ENCODE measurements at regions not wholly inside any gene's neighbourhood (a gene's known extent, or its start where the extent isn't known, plus 50 kb on each side); places are given as distances from the start of the nearest gene placed in this dataset.

DNA sequence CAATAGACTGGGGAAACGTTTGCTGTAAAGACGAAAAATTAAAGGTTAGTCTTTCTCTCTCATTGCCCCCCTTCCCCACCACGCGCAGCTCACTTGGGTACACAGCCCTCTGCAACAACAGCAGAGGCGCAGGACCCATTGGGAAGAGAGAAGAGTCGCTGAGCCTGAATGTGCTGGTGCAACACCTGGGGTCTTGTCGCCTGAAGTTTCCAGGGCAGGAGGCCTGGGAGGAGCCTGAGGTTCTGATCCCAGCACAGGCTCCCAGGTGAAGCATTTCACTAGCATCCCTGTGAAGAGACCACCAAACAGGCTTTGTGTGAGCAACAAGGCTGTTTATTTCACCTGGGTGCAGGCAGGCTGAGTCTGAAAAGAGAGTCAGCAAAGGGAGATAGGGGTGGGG lies 116.2 kb upstream of the NTM start:
- TF ChIP-seq EZH2phosphoT487 (conservative IDR thresholded peaks at IDR 0.05; ENCODE audit: low read length), result no peak
- TF ChIP-seq, protein P1, sequence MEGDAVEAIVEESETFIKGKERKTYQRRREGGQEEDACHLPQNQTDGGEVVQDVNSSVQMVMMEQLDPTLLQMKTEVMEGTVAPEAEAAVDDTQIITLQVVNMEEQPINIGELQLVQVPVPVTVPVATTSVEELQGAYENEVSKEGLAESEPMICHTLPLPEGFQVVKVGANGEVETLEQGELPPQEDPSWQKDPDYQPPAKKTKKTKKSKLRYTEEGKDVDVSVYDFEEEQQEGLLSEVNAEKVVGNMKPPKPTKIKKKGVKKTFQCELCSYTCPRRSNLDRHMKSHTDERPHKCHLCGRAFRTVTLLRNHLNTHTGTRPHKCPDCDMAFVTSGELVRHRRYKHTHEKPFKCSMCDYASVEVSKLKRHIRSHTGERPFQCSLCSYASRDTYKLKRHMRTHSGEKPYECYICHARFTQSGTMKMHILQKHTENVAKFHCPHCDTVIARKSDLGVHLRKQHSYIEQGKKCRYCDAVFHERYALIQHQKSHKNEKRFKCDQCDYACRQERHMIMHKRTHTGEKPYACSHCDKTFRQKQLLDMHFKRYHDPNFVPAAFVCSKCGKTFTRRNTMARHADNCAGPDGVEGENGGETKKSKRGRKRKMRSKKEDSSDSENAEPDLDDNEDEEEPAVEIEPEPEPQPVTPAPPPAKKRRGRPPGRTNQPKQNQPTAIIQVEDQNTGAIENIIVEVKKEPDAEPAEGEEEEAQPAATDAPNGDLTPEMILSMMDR (IDR thresholded peaks at IDR 0.05; ENCODE audit: insufficient read depth, low read length, poor library complexity, severe bottlenecking), result no peak

Measured in SU-DHL-6 (cell line).